T1000 (cell line): ENCODE measurements at regions not wholly inside any gene's neighbourhood (a gene's known extent, or its start where the extent isn't known, plus 50 kb on each side); places are given as distances from the start of the nearest gene placed in this dataset.

Source experiments
- DNase-seq: peaks from one replicate; lab custom pipeline; 2025; ENCODE audit warnings: mixed read lengths; lab: John Stamatoyannopoulos, UW

- DNase-seq = no peak
These were observed 1509.4 kb downstream of the TECRL start for GRCh38 chr4:62899646-62900364.

GRCh38 chr4:62898115-62898514, 1511.1 kb downstream of the TECRL start:
- no peak for DNase-seq

GRCh38 chr4:62896721-62897120, 1512.5 kb downstream of the TECRL start:
- DNase-seq = no peak

GRCh38 chr4:62881901-62882300, 1527.3 kb downstream of the TECRL start:
- no peak for DNase-seq

GRCh38 chr4:62881210-62881609, 1528.0 kb downstream of the TECRL start:
- DNase-seq = no peak

- DNase-seq = no peak
These were observed 1536.4 kb downstream of the TECRL start for GRCh38 chr4:62872856-62873255.

- DNase-seq = no peak
These were observed 1538.2 kb downstream of the TECRL start for GRCh38 chr4:62871078-62871477.

- DNase-seq = no peak
These were observed 1538.8 kb downstream of the TECRL start for GRCh38 chr4:62870451-62870850.

- no peak for DNase-seq
These were observed 1544.0 kb downstream of the TECRL start for GRCh38 chr4:62865261-62865660.

- DNase-seq = no peak
These were observed 1559.6 kb downstream of the TECRL start for GRCh38 chr4:62849696-62850095.

- no peak for DNase-seq
These were observed 1573.6 kb downstream of the TECRL start for GRCh38 chr4:62835631-62836030.

GRCh38 chr4:62822306-62822705, 1586.9 kb downstream of the TECRL start:
- no peak for DNase-seq

GRCh38 chr4:62816566-62816965, 1592.7 kb downstream of the TECRL start:
- DNase-seq = no peak

- DNase-seq = no peak
These were observed 1594.7 kb downstream of the TECRL start for GRCh38 chr4:62814510-62815047.

- no peak for DNase-seq
These were observed 1602.4 kb downstream of the TECRL start for GRCh38 chr4:62806816-62807215.

- DNase-seq = no peak
These were observed 1603.9 kb downstream of the ADGRL3 start for GRCh38 chr4:62804075-62804474.

GRCh38 chr4:62797221-62797620, 1597.1 kb downstream of the ADGRL3 start:
- DNase-seq = no peak

- DNase-seq = no peak
These were observed 1591.3 kb downstream of the ADGRL3 start for GRCh38 chr4:62791386-62791785.

- no peak for DNase-seq
These were observed 1571.9 kb downstream of the ADGRL3 start for GRCh38 chr4:62771983-62772557.

GRCh38 chr4:62740296-62740695, 1540.2 kb downstream of the ADGRL3 start:
- no peak for DNase-seq

GRCh38 chr4:62717154-62717553, 1517.0 kb downstream of the ADGRL3 start:
- no peak for DNase-seq

GRCh38 chr4:62711575-62711974, 1511.4 kb downstream of the ADGRL3 start:
- no peak for DNase-seq

GRCh38 chr4:62709618-62710252, 1509.6 kb downstream of the ADGRL3 start:
- DNase-seq = no peak
